Stimulated activated CD8-positive, alpha-beta memory T cell treated with anti-CD3 and anti-CD28 coated beads, Interleukin-15, amount 100 ng/mL, for 24 hours (primary cell): ENCODE measurements at regions not wholly inside any gene's neighbourhood (a gene's known extent, or its start where the extent isn't known, plus 50 kb on each side); places are given as distances from the start of the nearest gene placed in this dataset.
"Not testable (repeated sequence)": the region's sequence is repeated elsewhere in the genome, so short reads cannot be mapped to it uniquely, and the experiment has no call there.

Experiments used
- DNase-seq: peaks from one replicate; pipeline ENCODE4 v3.0.0-alpha.2; 2020; ENCODE audit warnings: low read depth

- DNase-seq: not testable (repeated sequence)
Observed at GRCh38 chr15:92804610-92804936, 95.6 kb upstream of the CHD2 start.

- no peak for DNase-seq
Observed at GRCh38 chr15:92805080-92805690, 94.9 kb upstream of the CHD2 start.

- DNase-seq: not testable (repeated sequence)
Observed at GRCh38 chr15:92806171-92806570, 94.0 kb upstream of the CHD2 start.

GRCh38 chr15:92806763-92807162, 93.4 kb upstream of the CHD2 start:
- no peak for DNase-seq

GRCh38 chr15:92807971-92808571, 92.1 kb upstream of the CHD2 start:
- DNase-seq: no peak

- no peak for DNase-seq
Observed at GRCh38 chr15:92808598-92809063, 91.5 kb upstream of the CHD2 start.

GRCh38 chr15:92809064-92809879, 90.9 kb upstream of the CHD2 start:
- peak; percentile 93 for DNase-seq

- no peak for DNase-seq
Observed at GRCh38 chr15:92809880-92810361, 90.2 kb upstream of the CHD2 start.

- DNase-seq: no peak
Observed at GRCh38 chr15:92810418-92811138, 89.5 kb upstream of the CHD2 start.

- DNase-seq: no peak
Observed at GRCh38 chr15:92811148-92811913, 88.8 kb upstream of the CHD2 start.

GRCh38 chr15:92812271-92812670, 87.9 kb upstream of the CHD2 start:
- no peak for DNase-seq

GRCh38 chr15:92813485-92813884, 86.6 kb upstream of the CHD2 start:
- no peak for DNase-seq

GRCh38 chr15:92817339-92817886, 82.7 kb upstream of the CHD2 start:
- DNase-seq: no peak

GRCh38 chr15:92818651-92819277, 81.4 kb upstream of the CHD2 start:
- no peak for DNase-seq

- no peak for DNase-seq
Observed at GRCh38 chr15:92819278-92820235, 80.6 kb upstream of the CHD2 start.

- DNase-seq: peak; percentile 77
Observed at GRCh38 chr15:92820236-92821021, 79.7 kb upstream of the CHD2 start.

- DNase-seq: no peak
Observed at GRCh38 chr15:92821491-92822116, 78.5 kb upstream of the CHD2 start.
